ENCODE measurements at regions not wholly inside any gene's neighbourhood (a gene's known extent, or its start where the extent isn't known, plus 50 kb on each side); places are given as distances from the start of the nearest gene placed in this dataset.
"Not testable (repeated sequence)": the region's sequence is repeated elsewhere in the genome, so short reads cannot be mapped to it uniquely, and the experiment has no call there.

DNA sequence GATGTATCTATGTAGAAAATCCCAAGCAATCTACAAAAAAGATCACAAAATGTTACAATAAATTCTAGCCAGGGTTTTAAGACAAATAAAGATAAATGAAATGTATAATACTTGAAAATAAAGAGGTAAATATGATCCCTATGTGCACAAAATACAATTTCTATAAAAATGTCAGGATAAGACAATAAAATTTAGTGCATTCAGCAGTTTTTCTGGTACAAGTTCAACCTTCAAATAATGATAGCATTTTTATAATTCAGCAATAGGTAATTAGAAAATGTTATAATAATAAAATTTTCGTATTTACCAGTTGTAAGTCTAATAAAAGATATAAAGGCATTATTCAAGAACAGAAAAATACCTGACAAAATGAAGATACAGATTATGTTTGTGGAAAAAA lies 726.8 kb upstream of the FAT3 start:
- TF ChIP-seq, protein P1, sequence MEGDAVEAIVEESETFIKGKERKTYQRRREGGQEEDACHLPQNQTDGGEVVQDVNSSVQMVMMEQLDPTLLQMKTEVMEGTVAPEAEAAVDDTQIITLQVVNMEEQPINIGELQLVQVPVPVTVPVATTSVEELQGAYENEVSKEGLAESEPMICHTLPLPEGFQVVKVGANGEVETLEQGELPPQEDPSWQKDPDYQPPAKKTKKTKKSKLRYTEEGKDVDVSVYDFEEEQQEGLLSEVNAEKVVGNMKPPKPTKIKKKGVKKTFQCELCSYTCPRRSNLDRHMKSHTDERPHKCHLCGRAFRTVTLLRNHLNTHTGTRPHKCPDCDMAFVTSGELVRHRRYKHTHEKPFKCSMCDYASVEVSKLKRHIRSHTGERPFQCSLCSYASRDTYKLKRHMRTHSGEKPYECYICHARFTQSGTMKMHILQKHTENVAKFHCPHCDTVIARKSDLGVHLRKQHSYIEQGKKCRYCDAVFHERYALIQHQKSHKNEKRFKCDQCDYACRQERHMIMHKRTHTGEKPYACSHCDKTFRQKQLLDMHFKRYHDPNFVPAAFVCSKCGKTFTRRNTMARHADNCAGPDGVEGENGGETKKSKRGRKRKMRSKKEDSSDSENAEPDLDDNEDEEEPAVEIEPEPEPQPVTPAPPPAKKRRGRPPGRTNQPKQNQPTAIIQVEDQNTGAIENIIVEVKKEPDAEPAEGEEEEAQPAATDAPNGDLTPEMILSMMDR (IDR thresholded peaks at IDR 0.05; ENCODE audit: low read depth, low read length, missing control alignments), result no peak
- DNase-seq (ENCODE audit: low read depth), result no peak
- no peak overlapping the region for H3K4me3 ChIP-seq (ENCODE audit: low read depth, low read length)

DNA sequence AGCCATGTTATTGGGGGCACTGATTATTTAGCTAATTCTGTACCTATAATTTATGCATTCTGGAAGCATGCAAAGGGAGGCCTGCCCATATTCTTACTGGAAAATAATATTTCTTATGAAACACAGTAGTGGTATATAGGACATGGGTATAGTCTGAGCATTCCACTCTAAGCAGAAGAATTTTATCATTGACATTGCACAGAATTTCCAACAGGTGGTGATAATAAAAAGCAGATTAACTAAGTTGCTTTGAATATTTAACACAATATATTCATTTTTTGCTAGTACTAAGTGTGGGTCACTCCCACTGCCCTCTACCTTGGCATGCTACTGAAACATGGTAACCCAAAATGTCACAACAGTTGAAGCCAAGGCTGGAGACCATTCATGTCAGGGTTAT lies 728.8 kb upstream of the FAT3 start:
- TF ChIP-seq, protein P1 (IDR thresholded peaks at IDR 0.05; ENCODE audit: low read depth, low read length, missing control alignments), result no peak
- DNase-seq (ENCODE audit: low read depth), result no peak
- no peak overlapping the region for H3K4me3 ChIP-seq (ENCODE audit: low read depth, low read length)

DNA sequence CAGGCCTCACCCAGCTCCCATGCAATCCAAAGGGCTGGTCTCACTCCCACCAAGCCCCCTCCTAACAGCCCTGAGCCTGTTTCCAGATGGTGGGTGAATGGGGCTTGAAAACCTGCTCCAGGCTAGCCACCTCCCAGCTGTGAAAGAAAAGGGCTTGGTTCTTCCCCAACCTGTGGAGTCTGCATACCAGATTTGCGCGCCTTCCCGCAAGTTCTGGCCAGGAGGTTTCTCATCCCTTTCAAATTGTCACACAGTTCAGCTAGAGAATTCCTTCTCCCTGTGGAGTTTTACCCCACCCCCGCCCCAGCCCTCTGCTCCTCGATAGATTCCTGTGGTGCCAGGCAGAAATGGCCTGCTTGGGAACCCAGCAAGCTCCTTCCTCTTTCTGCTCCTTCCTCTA lies 734.6 kb upstream of the FAT3 start:
- DNase-seq (ENCODE audit: low read depth), result no peak
- H3K4me3 ChIP-seq (ENCODE audit: low read depth, low read length), result no peak overlapping the region
- TF ChIP-seq, protein P1 (IDR thresholded peaks at IDR 0.05; ENCODE audit: low read depth, low read length, missing control alignments), result no peak

DNA sequence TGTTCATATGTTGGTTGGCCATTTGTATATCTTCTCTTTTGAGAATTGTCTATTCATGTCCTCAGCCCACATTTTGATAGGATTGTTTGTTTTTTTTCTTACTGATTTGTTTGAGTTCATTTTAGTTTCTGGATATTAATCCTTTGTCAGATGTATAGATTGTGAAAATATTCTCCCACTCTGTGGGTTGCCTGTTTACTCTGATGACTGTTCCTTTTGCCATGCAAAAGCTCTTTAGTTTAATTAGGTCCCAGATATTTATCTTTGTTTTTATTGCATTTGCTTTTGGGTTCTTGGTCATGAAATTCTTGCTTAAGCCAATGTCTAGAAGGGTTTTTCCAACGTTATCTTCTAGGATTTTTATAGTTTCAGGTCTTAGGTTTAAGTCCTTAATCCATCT lies 740.7 kb upstream of the FAT3 start:
- not testable (repeated sequence) for H3K4me3 ChIP-seq (ENCODE audit: low read depth, low read length); DNase-seq (ENCODE audit: low read depth)

DNA sequence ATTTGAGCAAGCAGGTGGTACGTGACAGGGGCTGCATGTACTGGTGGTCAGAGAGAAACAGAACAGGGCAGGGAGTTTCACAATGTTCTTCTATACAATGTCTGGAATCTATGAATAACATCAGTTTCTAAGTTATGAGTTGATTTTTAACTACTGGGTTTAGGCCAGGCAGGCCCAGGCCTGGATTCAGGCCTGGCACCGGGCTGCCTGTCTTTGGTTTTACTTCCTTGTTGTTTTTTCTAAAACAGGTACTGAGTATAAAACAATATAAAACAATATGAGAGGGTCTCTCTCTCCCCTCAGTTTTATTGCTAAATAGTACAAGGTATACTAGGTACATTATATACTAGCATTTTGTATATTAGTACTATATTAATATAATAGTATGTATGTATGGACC lies 742.7 kb upstream of the FAT3 start:
- H3K4me3 ChIP-seq (ENCODE audit: low read depth, low read length); DNase-seq (ENCODE audit: low read depth): not testable (repeated sequence)

DNA sequence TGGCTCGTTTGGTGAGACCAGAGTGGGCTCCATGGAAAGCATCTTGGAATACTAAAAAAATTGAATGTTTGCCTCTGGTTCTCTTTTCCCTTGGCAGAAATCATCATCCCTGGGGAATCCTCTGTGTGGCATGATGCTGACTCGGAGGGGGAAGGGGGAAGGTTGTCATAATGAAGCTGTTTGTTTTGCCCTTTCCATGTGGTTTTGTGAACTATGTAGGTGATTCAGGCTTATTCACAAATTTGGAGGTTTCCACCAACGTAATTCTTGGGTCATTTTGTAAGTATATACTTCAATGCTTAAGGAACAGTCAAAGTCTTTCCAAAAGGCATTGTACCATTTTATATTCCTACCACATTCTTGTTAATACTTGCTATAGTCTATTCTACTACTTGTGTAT lies 754.0 kb upstream of the FAT3 start:
- no peak overlapping the region for H3K4me3 ChIP-seq (ENCODE audit: low read depth, low read length)
- DNase-seq (ENCODE audit: low read depth), result no peak
- TF ChIP-seq, protein P1 (IDR thresholded peaks at IDR 0.05; ENCODE audit: low read depth, low read length, missing control alignments), result no peak

DNA sequence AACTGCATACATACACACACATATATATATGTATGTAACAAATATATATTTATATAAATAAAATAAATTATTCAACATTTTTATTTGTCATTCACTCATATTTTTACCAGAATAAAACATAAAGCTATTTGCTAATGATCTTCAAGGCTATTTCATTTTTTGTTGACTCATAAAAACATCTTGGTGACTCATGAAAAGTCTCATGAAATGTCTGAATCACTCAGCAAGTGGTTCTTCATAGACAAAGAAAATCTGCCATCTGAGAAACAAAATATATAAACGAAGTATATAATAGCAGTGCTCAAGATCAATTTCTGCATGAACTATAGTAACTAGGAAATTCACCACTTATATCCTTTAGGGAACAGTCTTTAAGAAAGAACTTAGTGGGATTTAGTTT lies 764.8 kb upstream of the FAT3 start:
- TF ChIP-seq, protein P1 (IDR thresholded peaks at IDR 0.05; ENCODE audit: low read depth, low read length, missing control alignments), result no peak
- H3K4me3 ChIP-seq (ENCODE audit: low read depth, low read length), result no peak overlapping the region
- DNase-seq (ENCODE audit: low read depth), result no peak

DNA sequence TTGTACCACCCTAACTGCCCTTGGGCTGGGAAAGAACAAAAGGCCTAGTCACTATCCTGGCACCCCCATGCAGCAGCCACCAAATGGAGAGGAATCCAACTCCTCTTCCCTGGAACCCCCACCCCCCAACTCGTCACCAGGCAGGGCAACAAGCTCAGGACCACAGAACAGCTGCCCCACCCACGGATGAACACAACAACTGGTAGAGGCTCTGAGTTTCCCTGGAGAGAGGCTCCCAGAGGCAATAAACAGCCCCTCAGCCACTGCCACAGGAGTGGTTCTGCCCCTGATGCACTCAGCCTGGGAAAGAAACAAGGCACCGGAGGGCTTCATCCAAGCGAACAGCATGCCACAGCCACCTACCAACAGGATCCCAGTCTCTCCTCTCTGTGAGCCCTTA lies 778.4 kb upstream of the FAT3 start:
- TF ChIP-seq, protein P1 (IDR thresholded peaks at IDR 0.05; ENCODE audit: low read depth, low read length, missing control alignments), result no peak
- no peak overlapping the region for H3K4me3 ChIP-seq (ENCODE audit: low read depth, low read length)
- DNase-seq (ENCODE audit: low read depth), result no peak
